ENCODE measurements at regions not wholly inside any gene's neighbourhood (a gene's known extent, or its start where the extent isn't known, plus 50 kb on each side); places are given as distances from the start of the nearest gene placed in this dataset.

DNA sequence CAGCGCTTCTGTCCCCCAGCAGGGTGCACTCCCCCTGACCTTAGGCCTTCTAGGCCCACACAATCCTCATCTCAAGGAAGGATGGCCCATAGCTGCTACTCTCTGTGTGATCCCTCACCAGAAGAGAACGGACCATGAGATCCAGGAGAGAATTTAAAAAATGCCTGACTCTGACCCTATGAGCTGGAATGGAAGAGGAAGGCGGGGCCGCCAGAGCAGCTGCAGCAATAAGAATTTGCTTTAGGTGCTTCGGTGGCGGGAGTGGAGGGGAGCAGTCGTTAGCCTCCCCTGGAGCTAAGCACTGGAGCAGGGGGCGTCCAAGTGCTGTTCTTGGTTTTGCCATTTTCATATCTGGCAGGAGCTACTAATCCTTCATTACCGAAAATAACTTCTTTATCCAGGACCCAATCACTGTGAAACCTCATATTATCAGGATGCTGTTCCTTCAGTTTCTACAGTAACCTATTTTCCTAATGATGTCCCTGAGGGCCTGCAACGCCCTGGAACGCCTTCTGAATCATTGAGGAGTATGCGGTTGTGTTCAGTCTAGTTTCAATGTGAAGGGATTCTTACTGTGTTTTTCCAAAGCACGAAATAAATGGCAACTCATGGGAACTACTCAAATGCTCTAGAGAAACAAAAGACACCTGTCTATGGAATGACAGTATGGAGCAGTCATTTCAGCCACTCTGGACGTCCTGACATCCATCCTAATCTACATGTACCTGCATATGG, 105.1 kb upstream of the SIX2 start:
- no peak overlapping the region for H3K4me3 ChIP-seq
- DNase-seq: no peak
- intact Hi-C loops (cut with DNase I): no loop called here

DNA sequence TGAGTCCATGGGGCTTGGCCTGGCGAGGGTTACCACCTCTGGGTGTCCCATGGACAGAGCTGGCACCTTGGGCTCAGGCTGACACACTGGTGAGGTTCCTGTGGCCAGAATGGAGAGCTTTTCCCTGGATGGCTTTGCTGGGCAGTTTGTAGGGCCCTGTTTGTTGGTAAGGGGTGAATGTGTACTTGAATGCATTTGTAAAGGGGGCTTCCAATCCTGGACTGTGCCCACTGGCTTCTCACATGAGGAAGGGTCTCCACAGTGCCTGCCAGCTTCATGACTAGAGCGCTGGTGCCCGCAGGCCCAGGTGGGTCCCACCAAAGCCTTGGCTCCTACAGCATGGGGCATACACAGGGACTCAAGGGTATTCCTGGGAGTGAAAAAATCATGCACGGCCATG, 103.5 kb upstream of the SIX2 start:
- 83 to 96% (median 92%) methylated on average over 2 to 4 of the region's 4 CpGs for WGBS, 4 donors
- intact Hi-C loops (cut with DNase I): no loop called here
- H3K9me3 ChIP-seq (replicated peaks in 1 of 3): no peaks in the 10 kb centered on the region

More for the DNA sequence above, 105.1 kb upstream of the SIX2 start:
- TF ChIP-seq, protein P1, sequence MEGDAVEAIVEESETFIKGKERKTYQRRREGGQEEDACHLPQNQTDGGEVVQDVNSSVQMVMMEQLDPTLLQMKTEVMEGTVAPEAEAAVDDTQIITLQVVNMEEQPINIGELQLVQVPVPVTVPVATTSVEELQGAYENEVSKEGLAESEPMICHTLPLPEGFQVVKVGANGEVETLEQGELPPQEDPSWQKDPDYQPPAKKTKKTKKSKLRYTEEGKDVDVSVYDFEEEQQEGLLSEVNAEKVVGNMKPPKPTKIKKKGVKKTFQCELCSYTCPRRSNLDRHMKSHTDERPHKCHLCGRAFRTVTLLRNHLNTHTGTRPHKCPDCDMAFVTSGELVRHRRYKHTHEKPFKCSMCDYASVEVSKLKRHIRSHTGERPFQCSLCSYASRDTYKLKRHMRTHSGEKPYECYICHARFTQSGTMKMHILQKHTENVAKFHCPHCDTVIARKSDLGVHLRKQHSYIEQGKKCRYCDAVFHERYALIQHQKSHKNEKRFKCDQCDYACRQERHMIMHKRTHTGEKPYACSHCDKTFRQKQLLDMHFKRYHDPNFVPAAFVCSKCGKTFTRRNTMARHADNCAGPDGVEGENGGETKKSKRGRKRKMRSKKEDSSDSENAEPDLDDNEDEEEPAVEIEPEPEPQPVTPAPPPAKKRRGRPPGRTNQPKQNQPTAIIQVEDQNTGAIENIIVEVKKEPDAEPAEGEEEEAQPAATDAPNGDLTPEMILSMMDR (IDR thresholded peaks at IDR 0.05): no peak
- Histone ChIP-seq H3K27me3 (no peaks in the 10 kb centered on the region), H3K4me1 (replicated peaks in 1 of 2) (no peaks in the 10 kb centered on the region), H3K36me3 (replicated peaks in 1 of 2) (no peaks in the 10 kb centered on the region), H3K9me3 (replicated peaks in 1 of 3) (no peaks in the 10 kb centered on the region), H3K27ac (no peak overlapping the region)
- 80 to 86% (median 83%) methylated on average over 14 of the region's 14 CpGs for WGBS, 4 donors

DNA sequence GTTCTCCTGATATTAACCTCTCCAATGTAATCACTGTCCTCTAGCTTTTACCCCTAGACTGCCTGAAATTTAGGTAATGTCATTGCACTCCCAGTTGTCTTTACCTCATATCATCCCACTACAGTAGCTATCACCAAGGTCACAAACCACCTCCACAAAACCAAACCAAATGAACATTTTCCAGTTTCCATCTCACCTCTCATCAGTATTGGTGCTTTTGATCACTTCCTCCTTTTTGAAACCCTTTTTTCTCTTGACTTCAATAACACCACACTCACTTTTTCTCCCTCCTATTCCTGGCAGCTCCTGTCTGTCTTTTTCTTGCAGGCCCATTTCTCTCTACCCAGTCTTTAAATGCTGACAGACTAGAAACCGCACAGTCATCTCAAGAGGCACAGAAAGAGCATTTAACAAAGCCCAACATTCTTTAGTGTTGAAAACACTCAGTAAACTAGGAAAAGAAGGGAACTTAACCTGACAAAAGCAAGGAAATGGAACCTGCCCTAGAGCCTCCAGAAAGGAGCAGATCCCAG, 95.9 kb upstream of the SIX2 start:
- no peak for DNase-seq
- no peaks in the 10 kb centered on the region for H3K27me3 ChIP-seq
- no peaks in the 10 kb centered on the region for H3K4me1 ChIP-seq (replicated peaks in 1 of 2)
- 68 to 97% (median 91%) methylated on average over 1 of the region's 1 CpG for WGBS, 4 donors
- H3K9me3 ChIP-seq (replicated peaks in 1 of 3): no peaks in the 10 kb centered on the region
- H3K27ac ChIP-seq: no peak overlapping the region
- H3K4me3 ChIP-seq: no peak overlapping the region
- H3K36me3 ChIP-seq (replicated peaks in 1 of 2): no peaks in the 10 kb centered on the region
- intact Hi-C loops (cut with DNase I): no loop called here
- TF ChIP-seq, protein P1 (IDR thresholded peaks at IDR 0.05): no peak
- TF ChIP-seq POLR2A (IDR thresholded peaks at IDR 0.05): no peak

More for the DNA sequence above, 103.5 kb upstream of the SIX2 start:
- no peak for DNase-seq
- no peaks in the 10 kb centered on the region for H3K27me3 ChIP-seq
- H3K4me3 ChIP-seq: no peak overlapping the region
- H3K36me3 ChIP-seq (replicated peaks in 1 of 2): no peaks in the 10 kb centered on the region
- H3K4me1 ChIP-seq (replicated peaks in 1 of 2): no peaks in the 10 kb centered on the region
- TF ChIP-seq, protein P1 (IDR thresholded peaks at IDR 0.05): no peak
- no peak for TF ChIP-seq POLR2A (IDR thresholded peaks at IDR 0.05)
- H3K27ac ChIP-seq: no peak overlapping the region

DNA sequence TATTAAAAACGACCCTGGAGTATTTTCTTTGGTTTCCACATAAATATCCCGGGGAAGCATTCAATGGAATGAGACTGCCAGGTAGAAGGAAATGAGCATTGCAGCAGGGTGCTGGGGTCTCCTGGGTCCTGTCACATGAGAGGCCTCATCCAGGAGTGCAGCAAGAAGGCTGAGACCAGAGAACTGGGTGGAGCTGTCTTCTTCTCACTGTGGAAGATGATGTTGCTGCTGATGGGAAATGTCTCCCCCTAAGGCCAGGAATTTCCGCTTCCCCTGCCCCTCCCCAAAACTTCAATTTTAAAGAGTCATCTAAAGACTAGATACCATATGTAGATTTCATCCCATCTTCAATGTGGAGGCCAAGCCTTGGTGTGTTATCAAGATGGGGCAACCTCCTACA, 95.2 kb upstream of the SIX2 start:
- WGBS, 4 donors: 67 to 75% (median 72%) methylated on average over 3 of the region's 3 CpGs
- Histone ChIP-seq H3K36me3 (replicated peaks in 1 of 2) (no peaks in the 10 kb centered on the region), H3K9me3 (replicated peaks in 1 of 3) (no peaks in the 10 kb centered on the region), H3K27ac (no peak overlapping the region), H3K4me1 (replicated peaks in 1 of 2) (no peaks in the 10 kb centered on the region), H3K27me3 (no peaks in the 10 kb centered on the region), H3K4me3 (no peak overlapping the region)
- intact Hi-C loops (cut with DNase I): no loop called here
- TF ChIP-seq, protein P1 (IDR thresholded peaks at IDR 0.05): no peak
- TF ChIP-seq POLR2A (IDR thresholded peaks at IDR 0.05): no peak
- no peak for DNase-seq
